Kidney epithelial cell (primary cell): ENCODE measurements at regions not wholly inside any gene's neighbourhood (a gene's known extent, or its start where the extent isn't known, plus 50 kb on each side); places are given as distances from the start of the nearest gene placed in this dataset.

Experiments used
- DNase-seq: peaks from one replicate; pipeline ENCODE4 v3.0.0-alpha.2; 2010; ENCODE audit warnings: low read depth
- H3K27me3 ChIP-seq: 2 replicates; pipeline ENCODE4 v1.6.0; 2011; ENCODE audit warnings: low read length; ENCODE audit not compliant: control insufficient read depth, insufficient read depth
- H3K36me3 ChIP-seq: 2 replicates; pipeline ENCODE4 v1.5.1; 2011; ENCODE audit warnings: low read length; ENCODE audit not compliant: control insufficient read depth, insufficient read depth
- H3K4me3 ChIP-seq: 2 replicates; pipeline ENCODE4 v1.5.1; 2011; ENCODE audit warnings: low read depth, mild to moderate bottlenecking, control low read depth, low read length
- CTCF ChIP-seq: IDR thresholded peaks from 2 replicates; pipeline ENCODE4 v1.5.1; 2011; ENCODE audit warnings: mild to moderate bottlenecking, moderate library complexity, low read length, control low read depth, inconsistent platforms; ENCODE audit not compliant: insufficient read depth, poor library complexity, severe bottlenecking

GRCh38 chr3:106488331-106488730 lies 619.5 kb upstream of the CBLB start:
- Histone ChIP-seq H3K4me3 (no peak overlapping the region), H3K27me3 (no peaks in the 10 kb centered on the region)
- no peak for TF ChIP-seq CTCF

GRCh38 chr3:106491796-106492195 lies 623.0 kb upstream of the CBLB start:
- H3K36me3 ChIP-seq: no peaks in the 10 kb centered on the region
- no peak overlapping the region for H3K4me3 ChIP-seq
- H3K27me3 ChIP-seq: no peaks in the 10 kb centered on the region
- TF ChIP-seq CTCF: no peak
- no peak for DNase-seq

More at GRCh38 chr3:106488331-106488730, 619.5 kb upstream of the CBLB start:
- no peaks in the 10 kb centered on the region for H3K36me3 ChIP-seq
- DNase-seq: no peak

GRCh38 chr3:106508331-106508893 lies 639.6 kb upstream of the CBLB start:
- TF ChIP-seq CTCF: no peak
- no peak for DNase-seq
- Histone ChIP-seq H3K4me3 (no peak overlapping the region), H3K36me3 (no peaks in the 10 kb centered on the region), H3K27me3 (no peaks in the 10 kb centered on the region)

GRCh38 chr3:106510206-106510605 lies 641.4 kb upstream of the CBLB start:
- no peaks in the 10 kb centered on the region for H3K36me3 ChIP-seq
- no peaks in the 10 kb centered on the region for H3K27me3 ChIP-seq
- TF ChIP-seq CTCF: no peak
- no peak for DNase-seq
- H3K4me3 ChIP-seq: no peak overlapping the region

GRCh38 chr3:106512846-106513245 lies 644.0 kb upstream of the CBLB start:
- no peak for TF ChIP-seq CTCF
- H3K36me3 ChIP-seq: no peaks in the 10 kb centered on the region
- H3K4me3 ChIP-seq: no peak overlapping the region
- no peak for DNase-seq
- no peaks in the 10 kb centered on the region for H3K27me3 ChIP-seq

GRCh38 chr3:106514431-106514830 lies 645.6 kb upstream of the CBLB start:
- TF ChIP-seq CTCF: no peak
- peak; percentile 16 for DNase-seq
- no peaks in the 10 kb centered on the region for H3K27me3 ChIP-seq
- no peak overlapping the region for H3K4me3 ChIP-seq
- H3K36me3 ChIP-seq: no peaks in the 10 kb centered on the region
